ENCODE measurements at regions not wholly inside any gene's neighbourhood (a gene's known extent, or its start where the extent isn't known, plus 50 kb on each side); places are given as distances from the start of the nearest gene placed in this dataset.

- H3K4me3 ChIP-seq = no peak overlapping the region
- H3K9me2 ChIP-seq (ENCODE audit: insufficient read depth) = no peaks in the 10 kb centered on the region
- no peaks in the 10 kb centered on the region for H3F3A ChIP-seq (ENCODE audit: insufficient read depth, low read depth)
- intact Hi-C loops (cut with micrococcal nuclease; ENCODE audit: unreplicated experiment) = no loop called here
- H3K9me3 ChIP-seq (ENCODE audit: insufficient read depth, low read depth) = no peaks in the 10 kb centered on the region
- POLR2A ChIA-PET (ENCODE audit: unreplicated experiment) = no interaction called here
- no peak for DNase-seq
- no peak overlapping the region for H3K27ac ChIP-seq
- BruUV-seq (replicated peaks) = no TSS peak
- H2AFZ ChIP-seq = no peak overlapping the region
- no peaks in the 10 kb centered on the region for H3K79me2 ChIP-seq (ENCODE audit: low read depth)
- H4K20me1 ChIP-seq (ENCODE audit: insufficient read depth) = no peaks in the 10 kb centered on the region
- no peak overlapping the region for H3K4me2 ChIP-seq
- no peaks in the 10 kb centered on the region for H3K36me3 ChIP-seq (ENCODE audit: low read depth)
- TF ChIP-seq EZH2 (IDR thresholded peaks at IDR 0.05; ENCODE audit: low read depth) = no peak
- TF ChIP-seq CTCF (conservative IDR thresholded peaks at IDR 0.05) = no peak
- CTCF ChIA-PET = no interaction called here
- no peaks in the 10 kb centered on the region for H3K4me1 ChIP-seq (replicated peaks; ENCODE audit: insufficient read depth)
- no peaks in the 10 kb centered on the region for H3K27me3 ChIP-seq (ENCODE audit: insufficient read depth, low read depth)
Measured at GRCh38 chr5:68129364-68129763, 86.2 kb upstream of the PIK3R1 start.

- DNase-seq = no peak
- no TSS peak for BruUV-seq (replicated peaks)
- H3F3A ChIP-seq (ENCODE audit: insufficient read depth, low read depth) = no peaks in the 10 kb centered on the region
- no peaks in the 10 kb centered on the region for H3K27me3 ChIP-seq (ENCODE audit: insufficient read depth, low read depth)
- H3K27ac ChIP-seq = no peak overlapping the region
- no peaks in the 10 kb centered on the region for H3K79me2 ChIP-seq (ENCODE audit: low read depth)
- no peaks in the 10 kb centered on the region for H3K9me3 ChIP-seq (ENCODE audit: insufficient read depth, low read depth)
- CTCF ChIA-PET = no interaction called here
- no peak overlapping the region for H3K4me3 ChIP-seq
- H3K9me2 ChIP-seq (ENCODE audit: insufficient read depth) = no peaks in the 10 kb centered on the region
- H3K36me3 ChIP-seq (ENCODE audit: low read depth) = no peaks in the 10 kb centered on the region
- POLR2A ChIA-PET (ENCODE audit: unreplicated experiment) = no interaction called here
- no peaks in the 10 kb centered on the region for H3K4me1 ChIP-seq (replicated peaks; ENCODE audit: insufficient read depth)
- H2AFZ ChIP-seq = no peak overlapping the region
- H4K20me1 ChIP-seq (ENCODE audit: insufficient read depth) = no peaks in the 10 kb centered on the region
- TF ChIP-seq CTCF (conservative IDR thresholded peaks at IDR 0.05) (no peak), EZH2 (IDR thresholded peaks at IDR 0.05; ENCODE audit: low read depth) (no peak)
- intact Hi-C loops (cut with micrococcal nuclease; ENCODE audit: unreplicated experiment) = no loop called here
- H3K4me2 ChIP-seq = no peak overlapping the region
Measured at GRCh38 chr5:68126886-68127285, 88.7 kb upstream of the PIK3R1 start.

GRCh38 chr5:68122439-68123328 is 92.9 kb upstream of the PIK3R1 start:
- no peak overlapping the region for H2AFZ ChIP-seq
- intact Hi-C loops (cut with micrococcal nuclease; ENCODE audit: unreplicated experiment) = no loop called here
- H3K27ac ChIP-seq = no peak overlapping the region
- BruUV-seq (replicated peaks) = no TSS peak
- no peaks in the 10 kb centered on the region for H3F3A ChIP-seq (ENCODE audit: insufficient read depth, low read depth)
- H3K4me2 ChIP-seq = no peak overlapping the region
- ChIA-PET POLR2A (ENCODE audit: unreplicated experiment) (no interaction called here), CTCF (no interaction called here)
- no peak for TF ChIP-seq CTCF (conservative IDR thresholded peaks at IDR 0.05)
- TF ChIP-seq EZH2 (IDR thresholded peaks at IDR 0.05; ENCODE audit: low read depth) = no peak
- DNase-seq = no peak
- H4K20me1 ChIP-seq (ENCODE audit: insufficient read depth) = no peaks in the 10 kb centered on the region
- H3K27me3 ChIP-seq (ENCODE audit: insufficient read depth, low read depth) = 0 out of 2 replicates have a peak, but pooled peaks cover 3% of the 10 kb centered on the region
- H3K79me2 ChIP-seq (ENCODE audit: low read depth) = no peaks in the 10 kb centered on the region
- no peak overlapping the region for H3K4me3 ChIP-seq
- H3K9me3 ChIP-seq (ENCODE audit: insufficient read depth, low read depth) = no peaks in the 10 kb centered on the region
- H3K36me3 ChIP-seq (ENCODE audit: low read depth) = no peaks in the 10 kb centered on the region
- no peaks in the 10 kb centered on the region for H3K9me2 ChIP-seq (ENCODE audit: insufficient read depth)
- H3K4me1 ChIP-seq (replicated peaks; ENCODE audit: insufficient read depth) = no peaks in the 10 kb centered on the region
